GM21367 (cell line): ENCODE measurements at regions not wholly inside any gene's neighbourhood (a gene's known extent, or its start where the extent isn't known, plus 50 kb on each side); places are given as distances from the start of the nearest gene placed in this dataset.

Experiments
- ATAC-seq: cut with Tn5 transposase; IDR thresholded peaks from one replicate; pipeline ENCODE4 v1.9.1; 2021; ENCODE audit not compliant: unreplicated experiment

DNA sequence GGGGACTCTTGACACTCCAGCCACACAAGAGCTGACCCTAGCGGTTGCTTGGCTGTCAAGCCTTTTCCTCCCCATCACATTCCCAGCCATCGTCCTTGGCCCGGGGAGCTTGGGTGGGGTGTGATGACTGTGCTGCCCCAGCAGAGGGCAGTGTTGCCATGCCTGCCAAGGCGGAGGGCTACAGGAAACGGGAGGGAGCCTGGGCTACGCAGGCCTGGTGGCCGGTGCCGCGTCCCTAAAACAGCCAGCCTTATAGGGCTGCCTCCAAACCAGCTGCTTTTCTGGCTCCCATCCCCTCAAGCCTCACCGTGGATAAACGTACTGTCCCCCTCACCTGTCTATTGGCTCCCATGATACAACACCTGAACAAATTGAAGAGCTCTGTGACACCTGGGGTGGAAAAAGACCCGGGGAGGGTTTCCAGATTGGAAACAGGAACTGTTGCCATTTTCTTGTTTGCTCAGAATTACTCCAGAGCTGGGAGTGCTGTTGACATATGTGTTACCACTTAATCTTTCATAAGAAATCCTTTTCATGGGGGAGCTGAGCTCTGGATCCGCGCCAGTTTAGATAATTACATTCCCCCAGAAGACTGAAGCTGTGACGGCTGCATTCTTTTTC lies 72.8 kb upstream of the ASTN2 start:
- peak; percentile 98 for ATAC-seq

DNA sequence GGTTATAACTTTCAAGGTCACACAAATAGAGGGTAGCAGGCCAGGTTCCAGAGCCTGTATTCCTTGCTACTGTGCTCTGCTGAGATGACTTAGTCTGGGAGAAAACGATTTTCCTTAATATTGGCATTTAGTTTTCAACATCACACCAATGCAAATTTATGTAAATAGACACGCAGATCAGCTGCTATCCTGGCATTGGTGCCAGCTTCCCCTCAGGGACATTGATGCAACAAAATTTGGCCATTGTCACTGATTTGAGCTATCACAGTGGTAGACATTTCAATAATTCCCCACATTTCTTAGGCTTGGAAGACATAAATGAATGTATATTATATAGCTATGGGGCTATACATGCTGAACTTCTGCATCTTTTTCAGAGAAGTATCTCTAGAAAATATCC lies 71.6 kb upstream of the ASTN2 start:
- ATAC-seq, result no peak

DNA sequence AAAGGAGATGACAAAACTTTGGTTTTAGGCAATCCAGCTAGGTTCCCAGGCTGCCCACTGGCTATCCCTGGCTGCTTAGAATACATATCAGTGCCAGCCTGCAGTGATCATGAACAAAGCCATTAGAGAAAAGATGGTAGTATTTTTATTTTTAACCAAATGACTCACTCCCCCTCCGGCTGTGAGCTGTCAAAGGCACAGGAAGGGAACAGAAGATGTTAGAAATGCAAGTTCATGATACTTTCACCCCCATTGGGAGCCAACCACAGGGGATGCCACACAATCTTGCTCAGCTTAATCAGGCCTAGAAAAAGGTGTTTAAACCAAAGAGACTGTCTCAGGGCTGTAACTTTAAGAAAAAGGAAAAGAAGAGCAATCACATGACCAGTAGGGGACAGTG lies 70.3 kb upstream of the ASTN2 start:
- ATAC-seq, result no peak

DNA sequence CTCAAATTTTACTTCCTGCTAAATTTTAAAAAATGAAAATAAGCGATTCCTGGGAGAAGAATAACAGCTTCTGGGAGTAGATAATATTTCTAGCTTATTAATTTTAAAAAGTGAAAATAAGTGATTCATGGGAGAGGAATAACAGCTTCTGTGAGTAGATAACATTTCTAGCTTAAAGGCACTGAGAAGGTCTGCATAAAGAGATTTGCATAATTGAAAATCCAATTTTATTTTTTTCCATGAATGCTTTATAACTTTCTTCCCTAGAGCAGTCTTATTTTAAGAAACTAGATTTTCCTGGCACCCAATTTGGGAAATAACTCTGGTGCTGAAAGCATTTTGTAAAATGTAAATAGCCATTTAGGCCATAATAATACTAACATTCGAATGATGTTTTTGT lies 65.9 kb upstream of the ASTN2 start:
- ATAC-seq, result no peak

DNA sequence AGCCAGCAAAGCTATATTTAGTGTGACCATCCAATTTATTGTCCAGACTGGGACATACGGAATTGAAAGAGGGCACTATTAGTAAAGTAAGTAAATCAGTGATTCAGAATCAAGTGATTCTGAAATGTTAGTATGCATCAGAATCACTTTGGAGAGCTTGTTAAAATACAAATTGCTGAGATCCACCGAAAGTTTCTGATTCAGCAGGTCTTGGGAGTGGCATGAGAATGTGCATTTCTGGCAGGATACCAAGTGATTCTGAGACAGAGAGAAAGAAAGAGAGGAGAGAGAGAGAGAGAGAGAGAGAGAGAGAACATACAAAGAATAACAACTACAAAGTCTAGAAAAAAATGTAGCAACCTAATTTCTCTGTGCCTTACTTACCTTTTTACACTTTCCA lies 65.4 kb upstream of the ASTN2 start:
- no peak for ATAC-seq

DNA sequence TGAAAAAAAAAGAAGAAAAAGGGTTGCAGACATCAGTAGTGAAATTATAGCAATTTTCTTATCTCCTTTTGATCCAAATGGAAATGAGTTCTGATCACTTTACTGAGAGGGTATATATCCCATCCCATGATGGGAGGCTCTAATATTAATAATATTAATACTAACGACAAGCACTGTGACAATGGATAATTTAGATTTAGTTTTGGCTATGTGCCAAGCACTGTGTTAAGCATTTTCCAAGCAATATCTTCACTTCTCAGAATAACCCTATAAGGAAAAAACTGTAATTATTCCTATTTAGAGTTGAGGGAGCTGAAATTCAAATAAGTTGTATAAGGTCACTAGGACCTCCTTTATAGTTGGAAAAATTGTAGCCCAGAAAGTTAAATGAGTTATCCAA lies 58.4 kb upstream of the ASTN2 start:
- ATAC-seq, result no peak

DNA sequence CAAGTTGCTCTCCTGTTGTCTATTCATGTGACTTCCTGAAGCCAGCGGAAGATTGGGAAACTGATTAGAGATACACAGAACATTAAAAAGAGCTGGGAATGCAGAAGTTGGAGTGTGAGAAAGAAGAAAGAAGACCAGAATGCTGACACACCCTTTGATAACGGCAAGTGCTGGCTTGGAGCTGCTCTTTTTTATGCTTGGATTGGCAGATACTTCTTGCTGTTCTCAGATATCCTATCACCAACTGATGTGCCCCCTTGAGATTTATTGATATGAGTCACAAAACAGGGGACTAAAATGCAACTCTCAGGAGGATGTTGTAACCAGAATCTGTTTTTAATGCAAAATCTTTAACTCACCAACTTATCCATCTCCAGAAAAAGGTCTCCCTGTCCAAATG lies 56.0 kb upstream of the ASTN2 start:
- ATAC-seq, result no peak

DNA sequence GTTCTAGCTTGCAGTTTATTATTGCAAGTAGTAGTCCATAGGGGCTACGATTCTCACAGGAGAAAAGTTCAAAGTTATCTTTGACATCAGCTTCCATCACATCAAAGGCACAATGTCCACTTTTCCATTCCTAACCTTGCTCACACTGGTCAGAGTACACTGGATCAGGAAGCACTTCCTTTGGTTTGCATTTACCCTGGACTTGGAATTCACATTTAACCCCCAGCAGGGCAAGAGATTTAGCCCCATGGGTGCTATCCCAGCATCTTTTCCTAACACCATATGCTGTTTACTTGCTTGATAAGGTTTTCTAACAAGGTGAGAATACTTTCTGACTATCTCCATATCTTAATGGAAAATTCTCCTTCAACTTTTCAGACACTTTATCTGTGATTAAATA lies 55.6 kb upstream of the ASTN2 start:
- ATAC-seq, result no peak

DNA sequence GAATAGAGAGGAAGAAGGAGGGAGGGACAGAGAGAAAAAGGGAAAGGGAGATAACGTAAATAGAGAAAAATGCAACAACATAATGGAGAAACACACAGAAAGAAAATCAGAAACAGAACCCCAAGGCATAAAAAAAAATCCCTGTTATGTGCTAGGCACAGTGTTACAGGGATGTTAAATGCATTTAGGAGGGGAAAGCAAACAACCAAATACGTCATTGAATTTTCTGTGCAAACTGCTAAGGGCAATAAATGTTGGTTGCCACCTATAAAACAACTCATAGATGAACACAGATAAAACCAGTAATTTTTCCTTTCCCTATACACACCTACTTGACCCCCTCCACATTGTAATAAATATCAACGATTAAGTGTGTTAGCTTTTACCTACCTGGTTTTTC lies 51.3 kb upstream of the ASTN2 start:
- ATAC-seq, result no peak

DNA sequence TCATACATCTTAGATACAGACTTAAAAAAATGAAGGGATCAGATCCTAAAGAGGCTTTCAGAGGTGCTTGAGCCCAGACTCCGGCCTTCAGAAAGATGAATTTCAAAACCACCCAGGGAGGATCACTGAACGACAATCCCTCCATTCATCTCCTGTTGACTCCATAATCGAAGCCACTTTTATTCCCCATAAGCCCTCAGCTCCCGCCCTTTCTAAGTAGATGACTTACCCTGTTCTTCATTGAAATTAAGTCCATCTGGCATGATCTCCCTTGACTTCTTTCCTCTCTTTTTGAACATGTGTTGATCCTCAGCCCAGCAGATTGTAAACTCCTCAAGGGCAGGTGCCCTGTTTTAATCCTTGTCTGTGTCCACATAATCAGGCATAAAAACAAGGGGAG lies 50.8 kb upstream of the ASTN2 start:
- ATAC-seq, result no peak

DNA sequence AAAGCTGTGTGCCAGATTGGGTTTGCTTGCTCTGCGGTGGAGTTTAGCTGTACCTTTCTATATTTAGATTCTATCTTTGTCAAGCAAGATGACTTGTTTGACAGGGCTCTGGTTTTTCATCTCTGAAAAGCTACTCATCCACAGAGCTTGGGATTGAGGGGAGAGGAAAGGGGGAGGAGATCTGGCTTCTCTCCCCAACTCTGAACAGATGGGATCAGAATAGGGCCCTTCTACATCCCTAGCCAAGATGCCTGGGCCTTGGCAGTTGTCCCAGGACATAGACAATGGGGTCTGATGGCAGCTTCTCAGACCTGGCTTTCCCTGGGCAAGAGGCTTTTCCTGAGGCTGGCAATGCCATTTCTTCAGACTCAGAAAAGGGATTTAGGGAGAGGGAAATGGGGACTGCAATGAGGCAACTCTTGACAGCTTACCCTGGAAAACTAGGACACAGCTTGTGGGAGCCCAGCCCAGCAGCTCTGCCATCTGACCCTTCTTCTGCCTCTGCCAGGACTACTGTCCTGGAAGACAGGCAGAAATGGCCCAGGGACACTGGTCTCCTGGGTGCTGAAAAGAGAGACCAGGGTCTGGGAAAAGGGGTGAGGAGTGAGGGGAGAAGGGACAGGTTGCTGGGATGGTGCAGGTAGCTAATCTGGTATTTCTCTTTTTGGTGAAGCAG lies 50.2 kb upstream of the ASTN2 start:
- no peak for ATAC-seq
